CD4-positive, alpha-beta memory T cell (primary cell): ENCODE measurements at regions not wholly inside any gene's neighbourhood (a gene's known extent, or its start where the extent isn't known, plus 50 kb on each side); places are given as distances from the start of the nearest gene placed in this dataset.

ENCODE experiments used
- CTCF ChIA-PET: fragments of 350-600 bp; sonication (Branson Sonifier 250); formaldehyde crosslinking; loops from one replicate; lab custom pipeline; 2021; ENCODE audit warnings: inconsistent platforms; ENCODE audit not compliant: partially characterized antibody; lab: Charles Lee
- POLR2A ChIA-PET: fragments of 350-600 bp; sonication (Branson Sonifier 250); formaldehyde crosslinking; loops from one replicate; lab custom pipeline; 2021; ENCODE audit not compliant: partially characterized antibody; lab: Charles Lee
- DNase-seq, 5 donors: peaks; one replicate each; pipeline versions ENCODE4 v3.0.0 to v3.0.0-alpha.2; 2020 to 2022; ENCODE audit warnings: mixed read lengths in 1 of 5
- H3K27ac ChIP-seq: one replicate; pipeline ENCODE4 v1.7.0; 2013; ENCODE audit warnings: low read depth, low read length
- H3K27me3 ChIP-seq: 2 replicates; pipeline ENCODE4 v1.7.0; 2013; ENCODE audit warnings: mild to moderate bottlenecking, low read length, moderate library complexity; ENCODE audit not compliant: insufficient read depth
- H3K36me3 ChIP-seq: 2 replicates; pipeline ENCODE4 v1.7.0; 2013; ENCODE audit warnings: mild to moderate bottlenecking, low read length, moderate library complexity; ENCODE audit not compliant: insufficient read depth
- H3K4me1 ChIP-seq: 2 replicates; pipeline ENCODE4 v1.7.0; 2013; ENCODE audit warnings: mild to moderate bottlenecking, low read length, moderate library complexity; ENCODE audit not compliant: insufficient read depth
- H3K4me3 ChIP-seq, 2 donors: one replicate each; pipeline ENCODE4 v1.7.0; 2013; ENCODE audit warnings: low read length in 2 of 2, mild to moderate bottlenecking in 1 of 2
- H3K9me3 ChIP-seq, 2 donors: one replicate each; pipeline ENCODE4 v1.7.0; 2013; ENCODE audit warnings: low read length in 2 of 2, control low read depth in 1 of 2; ENCODE audit not compliant: control insufficient read depth in 1 of 2
- H3K27ac Mint-ChIP-seq, 7 donors: one replicate each; pipeline ENCODE4 v1.8.0; 2020 to 2021; ENCODE audit warnings: mixed read lengths in 7 of 7, mild to moderate bottlenecking in 6 of 7, inconsistent platforms in 3 of 7, moderate library complexity in 3 of 7
- H3K27me3 Mint-ChIP-seq, 2 donors: one replicate each; pipeline ENCODE4 v1.8.0; 2020 to 2021; ENCODE audit warnings: mixed read lengths in 2 of 2
- H3K36me3 Mint-ChIP-seq, 2 donors: one replicate each; pipeline ENCODE4 v1.8.0; 2020 to 2021; ENCODE audit warnings: mixed read lengths in 2 of 2, inconsistent platforms in 1 of 2, mild to moderate bottlenecking in 1 of 2
- H3K4me1 Mint-ChIP-seq, 4 donors: one replicate each; pipeline ENCODE4 v1.8.0; 2020 to 2021; ENCODE audit warnings: mixed read lengths in 4 of 4, mild to moderate bottlenecking in 1 of 4
- H3K4me3 Mint-ChIP-seq, 8 donors: one replicate each; pipeline ENCODE4 v1.8.0; 2020 to 2021; ENCODE audit warnings: mixed read lengths in 8 of 8, mild to moderate bottlenecking in 7 of 8, moderate library complexity in 6 of 8, inconsistent platforms in 3 of 8
- H3K9me3 Mint-ChIP-seq, 8 donors: one replicate each; pipeline ENCODE4 v1.8.0; 2020 to 2021; ENCODE audit warnings: mixed read lengths in 8 of 8, mild to moderate bottlenecking in 5 of 8, inconsistent platforms in 3 of 8, moderate library complexity in 1 of 8
- intact Hi-C: fragments of 100-400 bp; cut with micrococcal nuclease; formaldehyde crosslinking; loops from one replicate; pipeline ENCODE4 v1.15.1; 2023

GRCh38 chr13:67769063-67769986 lies 539.2 kb upstream of the PCDH9 start:
- H3K4me1 Mint-ChIP-seq: no peaks in the 10 kb centered on the region
- peaks cover 0 to 23% (median 8%) of the 10 kb centered on the region in 8 donors for H3K9me3 Mint-ChIP-seq
- intact Hi-C loops: no loop called here
- no peak overlapping the region for H3K4me3 Mint-ChIP-seq
- Histone ChIP-seq H3K4me1 (no peaks in the 10 kb centered on the region), H3K4me3 (no peak overlapping the region), H3K36me3 (no peaks in the 10 kb centered on the region), H3K27ac (no peak overlapping the region), H3K9me3 (no peaks in the 10 kb centered on the region), H3K27me3 (no peaks in the 10 kb centered on the region)
- no peaks in the 10 kb centered on the region for H3K36me3 Mint-ChIP-seq
- DNase-seq: no peak
- ChIA-PET CTCF (interaction anchor here (0.6 kb wide), 1 partner anchor 39 kb away, joined by 4 read pairs; no protein-coding TSS in a partner anchor), POLR2A (no interaction called here)
- no peaks in the 10 kb centered on the region for H3K27me3 Mint-ChIP-seq
- no peak overlapping the region for H3K27ac Mint-ChIP-seq

- CTCF ChIA-PET: no interaction called here
- no peak overlapping the region for H3K4me3 Mint-ChIP-seq
- Histone ChIP-seq H3K4me1 (no peaks in the 10 kb centered on the region), H3K36me3 (no peaks in the 10 kb centered on the region), H3K27me3 (no peaks in the 10 kb centered on the region), H3K27ac (no peak overlapping the region), H3K9me3 (no peaks in the 10 kb centered on the region), H3K4me3 (no peak overlapping the region)
- H3K36me3 Mint-ChIP-seq: no peaks in the 10 kb centered on the region
- H3K4me1 Mint-ChIP-seq: no peaks in the 10 kb centered on the region
- no peaks in the 10 kb centered on the region for H3K27me3 Mint-ChIP-seq
- intact Hi-C loops: no loop called here
- no peak overlapping the region for H3K27ac Mint-ChIP-seq
- no peak for DNase-seq
- POLR2A ChIA-PET: no interaction called here
- H3K9me3 Mint-ChIP-seq: peaks cover 0 to 12% (median 7%) of the 10 kb centered on the region in 8 donors
These were observed 533.8 kb upstream of the PCDH9 start for GRCh38 chr13:67763984-67764383.

- Mint-ChIP-seq H3K27ac (no peak overlapping the region), H3K4me1 (no peaks in the 10 kb centered on the region), H3K36me3 (no peaks in the 10 kb centered on the region), H3K4me3 (no peak overlapping the region), H3K9me3 (peaks cover 0 to 10% (median 6%) of the 10 kb centered on the region in 8 donors), H3K27me3 (no peaks in the 10 kb centered on the region)
- Histone ChIP-seq H3K4me3 (no peak overlapping the region), H3K36me3 (no peaks in the 10 kb centered on the region), H3K27ac (no peak overlapping the region), H3K9me3 (no peaks in the 10 kb centered on the region), H3K27me3 (no peaks in the 10 kb centered on the region), H3K4me1 (no peaks in the 10 kb centered on the region)
- DNase-seq: no peak
- ChIA-PET POLR2A (no interaction called here), CTCF (no interaction called here)
- intact Hi-C loops: no loop called here
These were observed 533.2 kb upstream of the PCDH9 start for GRCh38 chr13:67763384-67763783.

GRCh38 chr13:67758975-67759374 lies 528.8 kb upstream of the PCDH9 start:
- POLR2A ChIA-PET: no interaction called here
- Histone ChIP-seq H3K27me3 (no peaks in the 10 kb centered on the region), H3K4me3 (no peak overlapping the region), H3K36me3 (no peaks in the 10 kb centered on the region), H3K4me1 (no peaks in the 10 kb centered on the region), H3K9me3 (no peaks in the 10 kb centered on the region), H3K27ac (no peak overlapping the region)
- intact Hi-C loops: no loop called here
- Mint-ChIP-seq H3K27me3 (no peaks in the 10 kb centered on the region), H3K4me1 (no peaks in the 10 kb centered on the region), H3K9me3 (peaks cover 0 to 21% (median 10%) of the 10 kb centered on the region in 8 donors), H3K36me3 (no peaks in the 10 kb centered on the region), H3K27ac (no peak overlapping the region), H3K4me3 (no peak overlapping the region)
- no peak for DNase-seq
- CTCF ChIA-PET: no interaction called here

- H3K4me1 Mint-ChIP-seq: no peaks in the 10 kb centered on the region
- Histone ChIP-seq H3K27ac (no peak overlapping the region), H3K36me3 (no peaks in the 10 kb centered on the region), H3K27me3 (no peaks in the 10 kb centered on the region), H3K4me3 (no peak overlapping the region), H3K4me1 (no peaks in the 10 kb centered on the region), H3K9me3 (no peaks in the 10 kb centered on the region)
- CTCF ChIA-PET: no interaction called here
- H3K4me3 Mint-ChIP-seq: no peak overlapping the region
- H3K9me3 Mint-ChIP-seq: peaks cover 4 to 30% (median 8%) of the 10 kb centered on the region in 8 donors
- no peak for DNase-seq
- no peaks in the 10 kb centered on the region for H3K27me3 Mint-ChIP-seq
- intact Hi-C loops: no loop called here
- H3K27ac Mint-ChIP-seq: no peak overlapping the region
- no peaks in the 10 kb centered on the region for H3K36me3 Mint-ChIP-seq
- POLR2A ChIA-PET: no interaction called here
These were observed 523.9 kb upstream of the PCDH9 start for GRCh38 chr13:67754012-67754411.

- no peak for DNase-seq
- H3K27ac Mint-ChIP-seq: no peak overlapping the region
- ChIA-PET POLR2A (no interaction called here), CTCF (no interaction called here)
- H3K4me3 Mint-ChIP-seq: no peak overlapping the region
- H3K4me1 ChIP-seq: no peaks in the 10 kb centered on the region
- H3K9me3 ChIP-seq: no peaks in the 10 kb centered on the region
- H3K27me3 ChIP-seq: no peaks in the 10 kb centered on the region
- no peaks in the 10 kb centered on the region for H3K36me3 ChIP-seq
- H3K27ac ChIP-seq: no peak overlapping the region
- no peaks in the 10 kb centered on the region for H3K27me3 Mint-ChIP-seq
- peaks cover 4 to 30% (median 10%) of the 10 kb centered on the region in 8 donors for H3K9me3 Mint-ChIP-seq
- intact Hi-C loops: no loop called here
- no peaks in the 10 kb centered on the region for H3K36me3 Mint-ChIP-seq
- no peak overlapping the region for H3K4me3 ChIP-seq
- no peaks in the 10 kb centered on the region for H3K4me1 Mint-ChIP-seq
These were observed 522.6 kb upstream of the PCDH9 start for GRCh38 chr13:67752759-67753158.

GRCh38 chr13:67742478-67742877 lies 512.3 kb upstream of the PCDH9 start:
- H3K27ac Mint-ChIP-seq: no peak overlapping the region
- no peaks in the 10 kb centered on the region for H3K36me3 ChIP-seq
- no peak for DNase-seq
- no peak overlapping the region for H3K4me3 Mint-ChIP-seq
- H3K27me3 ChIP-seq: no peaks in the 10 kb centered on the region
- H3K9me3 ChIP-seq: no peaks in the 10 kb centered on the region
- no peak overlapping the region for H3K27ac ChIP-seq
- ChIA-PET CTCF (no interaction called here), POLR2A (no interaction called here)
- H3K4me3 ChIP-seq: no peak overlapping the region
- H3K36me3 Mint-ChIP-seq: no peaks in the 10 kb centered on the region
- peaks cover 3 to 15% (median 8%) of the 10 kb centered on the region in 8 donors for H3K9me3 Mint-ChIP-seq
- intact Hi-C loops: no loop called here
- H3K4me1 ChIP-seq: no peaks in the 10 kb centered on the region
- H3K4me1 Mint-ChIP-seq: no peaks in the 10 kb centered on the region
- no peaks in the 10 kb centered on the region for H3K27me3 Mint-ChIP-seq
